ENCODE measurements at regions not wholly inside any gene's neighbourhood (a gene's known extent, or its start where the extent isn't known, plus 50 kb on each side); places are given as distances from the start of the nearest gene placed in this dataset.

DNA sequence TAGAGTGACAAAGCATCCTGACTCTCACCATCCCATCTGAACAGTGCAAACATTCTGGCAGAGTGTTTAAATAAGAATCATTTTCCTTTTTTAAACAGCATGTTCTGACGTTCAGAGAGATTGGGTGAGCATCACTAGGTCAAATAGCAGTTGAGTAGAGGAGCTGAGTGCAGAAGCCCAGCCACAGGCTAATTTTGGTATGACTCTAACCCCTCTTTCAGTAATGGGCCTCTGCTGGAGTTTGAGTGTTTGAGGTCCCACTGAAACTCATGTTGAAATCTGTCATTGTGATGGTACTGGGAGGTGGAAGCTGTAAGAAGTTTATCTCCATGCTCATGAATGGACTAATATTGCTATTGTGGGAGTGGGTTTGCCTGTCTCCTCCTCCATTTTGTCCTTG is 194.4 kb downstream of the SALL1 start:
- no peak for DNase-seq (ENCODE audit: low read depth)
- H3K4me3 ChIP-seq (ENCODE audit: low read depth, low read length) = no peak overlapping the region
- TF ChIP-seq, protein P1, sequence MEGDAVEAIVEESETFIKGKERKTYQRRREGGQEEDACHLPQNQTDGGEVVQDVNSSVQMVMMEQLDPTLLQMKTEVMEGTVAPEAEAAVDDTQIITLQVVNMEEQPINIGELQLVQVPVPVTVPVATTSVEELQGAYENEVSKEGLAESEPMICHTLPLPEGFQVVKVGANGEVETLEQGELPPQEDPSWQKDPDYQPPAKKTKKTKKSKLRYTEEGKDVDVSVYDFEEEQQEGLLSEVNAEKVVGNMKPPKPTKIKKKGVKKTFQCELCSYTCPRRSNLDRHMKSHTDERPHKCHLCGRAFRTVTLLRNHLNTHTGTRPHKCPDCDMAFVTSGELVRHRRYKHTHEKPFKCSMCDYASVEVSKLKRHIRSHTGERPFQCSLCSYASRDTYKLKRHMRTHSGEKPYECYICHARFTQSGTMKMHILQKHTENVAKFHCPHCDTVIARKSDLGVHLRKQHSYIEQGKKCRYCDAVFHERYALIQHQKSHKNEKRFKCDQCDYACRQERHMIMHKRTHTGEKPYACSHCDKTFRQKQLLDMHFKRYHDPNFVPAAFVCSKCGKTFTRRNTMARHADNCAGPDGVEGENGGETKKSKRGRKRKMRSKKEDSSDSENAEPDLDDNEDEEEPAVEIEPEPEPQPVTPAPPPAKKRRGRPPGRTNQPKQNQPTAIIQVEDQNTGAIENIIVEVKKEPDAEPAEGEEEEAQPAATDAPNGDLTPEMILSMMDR (IDR thresholded peaks at IDR 0.05; ENCODE audit: low read depth, low read length, missing control alignments) = no peak

DNA sequence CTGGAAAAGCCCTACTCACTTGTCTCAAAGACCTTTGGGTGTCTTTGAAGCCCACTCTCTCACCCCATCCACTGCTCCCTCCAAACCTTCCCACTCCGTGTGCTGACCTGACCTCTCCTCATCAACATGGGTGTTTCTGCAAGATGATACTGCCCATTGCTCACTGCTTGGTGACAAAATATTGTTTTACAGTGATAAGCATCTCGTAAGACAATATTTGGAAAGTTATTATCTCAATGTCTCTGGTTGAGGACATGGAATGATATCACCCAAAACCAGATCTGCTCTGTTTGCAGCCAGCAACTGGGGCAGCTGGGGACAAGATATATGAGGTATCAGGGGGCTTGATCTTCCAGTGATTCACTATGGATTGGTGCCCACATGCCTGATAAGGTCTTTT is 195.8 kb downstream of the SALL1 start:
- TF ChIP-seq, protein P1 (IDR thresholded peaks at IDR 0.05; ENCODE audit: low read depth, low read length, missing control alignments) = no peak
- DNase-seq (ENCODE audit: low read depth) = no peak
- no peak overlapping the region for H3K4me3 ChIP-seq (ENCODE audit: low read depth, low read length)

DNA sequence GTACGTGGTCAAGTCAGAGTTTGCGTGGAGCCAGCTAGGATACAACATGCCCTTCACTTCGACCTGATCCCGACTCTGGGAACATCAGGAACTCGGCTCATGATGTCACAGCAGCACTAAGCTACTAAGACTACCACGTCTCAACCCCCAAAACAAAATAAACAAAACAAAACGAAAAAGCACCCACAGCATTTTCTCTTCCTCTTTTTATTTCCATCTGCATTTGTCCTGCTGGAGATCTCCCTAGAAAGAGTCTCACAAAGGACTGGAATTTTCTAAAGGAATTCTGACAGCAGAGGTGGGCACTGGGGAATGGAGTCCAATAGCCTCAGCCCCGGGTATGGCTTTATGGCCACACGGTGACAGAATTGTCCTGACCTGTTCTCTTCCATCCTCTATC is 196.6 kb downstream of the SALL1 start:
- DNase-seq (ENCODE audit: low read depth) = no peak
- TF ChIP-seq, protein P1 (IDR thresholded peaks at IDR 0.05; ENCODE audit: low read depth, low read length, missing control alignments) = no peak
- no peak overlapping the region for H3K4me3 ChIP-seq (ENCODE audit: low read depth, low read length)

DNA sequence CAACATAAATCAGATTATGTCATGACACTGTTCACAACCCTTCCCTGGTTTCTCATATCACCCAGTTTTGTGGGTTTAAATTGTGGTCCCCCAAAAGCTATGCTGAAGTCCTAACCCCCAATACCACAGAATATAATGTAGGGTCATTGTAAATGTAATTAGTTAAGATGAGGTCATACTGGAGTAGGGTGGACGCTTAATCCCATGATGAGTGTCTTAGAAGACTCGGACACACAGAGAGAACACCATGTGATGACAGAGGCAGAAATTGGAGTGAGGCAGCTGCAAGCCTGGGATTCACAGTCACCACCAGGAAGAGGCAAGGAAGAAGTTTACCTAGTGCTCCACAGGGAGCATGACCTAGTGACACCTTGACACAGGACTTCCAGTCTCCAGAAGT is 197.8 kb downstream of the SALL1 start:
- no peak overlapping the region for H3K4me3 ChIP-seq (ENCODE audit: low read depth, low read length)
- TF ChIP-seq, protein P1 (IDR thresholded peaks at IDR 0.05; ENCODE audit: low read depth, low read length, missing control alignments) = no peak
- DNase-seq (ENCODE audit: low read depth) = no peak

DNA sequence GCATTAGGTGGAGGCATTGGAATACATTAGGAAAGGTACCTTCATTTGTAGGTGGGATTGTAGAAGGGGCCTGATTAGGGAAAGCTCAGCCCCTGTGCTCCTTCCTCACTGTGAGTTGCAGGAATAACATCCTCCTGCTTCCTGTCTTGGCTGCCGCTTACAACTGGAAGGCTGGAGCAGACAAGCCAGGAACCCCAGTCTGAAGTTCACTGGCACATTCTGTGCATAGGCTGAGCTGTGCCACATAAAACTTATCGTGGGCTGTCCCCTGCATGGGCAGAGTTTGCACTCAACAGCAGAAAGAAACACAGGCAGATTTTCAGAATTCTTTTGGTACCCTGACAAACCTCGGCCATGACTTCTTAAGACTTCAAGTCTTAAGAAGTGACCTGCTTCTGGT is 200.1 kb downstream of the SALL1 start:
- DNase-seq (ENCODE audit: low read depth) = no peak
- H3K4me3 ChIP-seq (ENCODE audit: low read depth, low read length) = no peak overlapping the region
- TF ChIP-seq, protein P1 (IDR thresholded peaks at IDR 0.05; ENCODE audit: low read depth, low read length, missing control alignments) = no peak

DNA sequence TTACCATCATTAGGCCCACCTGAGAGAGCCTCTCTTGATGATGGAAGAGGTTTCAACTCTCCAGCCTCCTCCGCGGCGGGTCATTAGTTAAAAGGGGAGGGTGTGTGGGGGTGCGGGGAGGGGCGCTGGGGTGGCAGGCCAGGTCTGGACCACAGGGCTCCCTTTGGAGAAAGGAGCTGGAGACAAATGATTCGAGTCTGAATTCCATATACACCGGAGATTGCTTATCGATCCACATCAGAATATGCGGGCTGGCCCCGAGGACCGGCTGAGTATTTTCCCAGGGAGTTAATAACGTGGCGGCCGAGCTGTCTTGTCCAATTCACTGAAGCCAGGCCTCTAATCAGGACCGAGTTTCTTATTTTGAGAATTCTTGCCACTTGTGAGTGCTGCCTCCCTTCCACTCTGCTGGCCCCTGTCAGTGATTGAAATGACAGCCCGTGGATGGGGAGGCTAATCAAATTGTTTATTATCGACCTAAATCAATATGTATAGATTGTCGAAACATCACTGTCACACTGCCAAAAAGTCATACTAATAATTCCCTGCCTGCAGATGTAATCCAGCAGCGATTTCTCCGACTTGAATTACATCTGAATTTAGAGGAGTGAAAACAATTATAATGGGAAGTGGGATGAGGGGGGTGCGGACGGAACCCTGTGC is 202.7 kb downstream of the SALL1 start:
- TF ChIP-seq, protein P1 (IDR thresholded peaks at IDR 0.05; ENCODE audit: low read depth, low read length, missing control alignments) = no peak
- no peak for DNase-seq (ENCODE audit: low read depth)
- no peak overlapping the region for H3K4me3 ChIP-seq (ENCODE audit: low read depth, low read length)

DNA sequence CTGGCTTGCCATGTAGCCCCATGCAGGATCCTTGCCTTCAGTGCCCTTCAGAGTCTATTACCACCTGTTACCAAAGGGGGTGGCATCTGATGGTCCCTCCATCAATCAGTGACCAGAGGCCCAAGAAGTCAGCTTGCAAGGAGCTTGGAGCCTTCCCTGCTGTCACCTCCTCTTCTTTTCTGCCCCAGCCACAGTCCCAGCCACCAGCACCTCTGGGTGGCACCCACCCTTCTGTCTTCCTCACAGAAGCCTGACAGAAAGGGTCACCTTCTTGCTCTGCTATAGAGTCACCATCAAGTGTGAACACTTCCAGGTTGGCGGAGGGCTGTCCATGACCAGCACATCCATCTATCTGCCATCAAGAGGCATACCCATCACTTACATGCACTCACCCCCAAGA is 203.2 kb downstream of the SALL1 start:
- no peak for DNase-seq (ENCODE audit: low read depth)
- TF ChIP-seq, protein P1 (IDR thresholded peaks at IDR 0.05; ENCODE audit: low read depth, low read length, missing control alignments) = no peak
- H3K4me3 ChIP-seq (ENCODE audit: low read depth, low read length) = no peak overlapping the region
